GM21528 (cell line): ENCODE measurements at regions not wholly inside any gene's neighbourhood (a gene's known extent, or its start where the extent isn't known, plus 50 kb on each side); places are given as distances from the start of the nearest gene placed in this dataset.
A peak's percentile ranks its signal among the peaks of the same experiment; 100 is the strongest.
"Not testable (repeated sequence)": the region's sequence is repeated elsewhere in the genome, so short reads cannot be mapped to it uniquely, and the experiment has no call there.

Experiments
- ATAC-seq: cut with Tn5 transposase; IDR thresholded peaks from one replicate; pipeline ENCODE4 v1.9.1; 2021; ENCODE audit warnings: mild to moderate bottlenecking, moderate library complexity; ENCODE audit not compliant: unreplicated experiment, low FRiP score

- not testable (repeated sequence) for ATAC-seq
Observed at GRCh38 chr4:74505355-74505978, 60.5 kb downstream of the AREG start.

DNA sequence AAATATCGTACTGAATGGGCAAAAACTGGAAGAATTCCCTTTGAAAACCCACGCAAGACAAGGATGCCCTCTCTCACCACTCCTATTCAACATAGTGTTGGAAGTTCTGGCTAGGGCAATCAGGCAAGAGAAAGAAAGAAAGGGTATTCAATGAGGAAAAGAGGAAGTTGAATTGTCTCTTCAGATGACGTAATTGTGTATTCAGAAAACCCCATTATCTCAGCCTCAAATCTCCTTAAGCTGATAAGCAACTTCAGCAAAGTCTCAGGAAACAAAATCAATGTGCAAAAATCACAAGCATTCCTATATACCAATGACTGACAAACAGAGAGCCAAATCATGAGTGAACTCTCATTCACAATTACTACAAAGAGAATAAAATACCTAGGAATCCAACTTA lies 64.4 kb downstream of the AREG start:
- ATAC-seq = not testable (repeated sequence)

- no peak for ATAC-seq
Observed at GRCh38 chr4:74516303-74516702, 71.4 kb downstream of the AREG start.

GRCh38 chr4:74517996-74518395 lies 73.1 kb downstream of the AREG start:
- no peak for ATAC-seq

DNA sequence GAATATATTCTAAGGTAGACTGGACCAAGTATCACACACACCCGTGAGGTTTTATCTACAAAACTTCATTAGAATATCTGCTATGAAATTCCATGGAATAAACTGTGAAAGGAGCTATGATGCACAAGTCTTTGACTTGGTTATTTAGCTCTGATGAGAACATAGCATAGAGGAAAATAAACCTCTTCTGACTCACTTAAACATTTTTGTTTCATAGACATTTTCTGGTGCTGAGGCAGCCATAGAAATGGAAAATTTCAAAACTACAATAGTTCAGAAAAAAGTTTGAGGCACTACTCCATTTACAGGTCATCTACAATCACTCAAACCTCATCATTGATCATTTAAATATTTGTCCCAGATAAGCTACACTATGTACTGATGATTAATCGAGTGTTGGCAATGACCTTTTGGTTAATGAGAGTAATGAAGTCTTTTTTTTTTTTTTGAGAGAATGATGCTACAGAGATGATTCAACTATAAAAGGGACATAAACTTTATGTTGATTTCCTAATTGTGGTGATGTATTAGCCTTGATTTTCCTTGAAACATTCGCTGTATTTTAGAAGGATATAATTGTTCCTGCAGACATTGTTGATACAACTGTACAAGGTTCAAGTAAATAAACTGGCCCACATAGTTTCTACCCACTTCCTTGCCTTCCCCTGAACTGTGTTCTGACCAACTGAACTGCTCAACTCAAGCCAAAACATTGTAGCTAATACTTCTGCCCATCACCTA lies 77.5 kb downstream of the AREG start:
- ATAC-seq = no peak

DNA sequence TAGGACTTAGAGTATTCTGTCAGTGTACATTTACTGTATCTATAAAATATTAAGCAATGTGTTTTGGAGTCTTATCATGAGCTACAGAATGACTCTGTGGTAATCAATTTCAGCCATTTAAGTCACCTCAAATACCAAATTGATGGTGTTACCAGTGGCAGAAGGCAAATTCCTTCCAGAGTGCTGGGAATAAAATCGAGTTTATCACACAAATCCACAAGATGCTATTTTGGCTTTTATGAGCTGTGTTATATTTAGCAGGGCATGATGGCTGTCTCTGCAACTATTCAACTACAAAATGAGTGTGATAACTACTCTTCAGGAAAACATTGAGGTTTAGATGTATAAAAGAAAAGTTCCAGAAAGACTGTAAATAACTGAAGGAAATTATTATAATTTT lies 78.2 kb downstream of the AREG start:
- no peak for ATAC-seq

DNA sequence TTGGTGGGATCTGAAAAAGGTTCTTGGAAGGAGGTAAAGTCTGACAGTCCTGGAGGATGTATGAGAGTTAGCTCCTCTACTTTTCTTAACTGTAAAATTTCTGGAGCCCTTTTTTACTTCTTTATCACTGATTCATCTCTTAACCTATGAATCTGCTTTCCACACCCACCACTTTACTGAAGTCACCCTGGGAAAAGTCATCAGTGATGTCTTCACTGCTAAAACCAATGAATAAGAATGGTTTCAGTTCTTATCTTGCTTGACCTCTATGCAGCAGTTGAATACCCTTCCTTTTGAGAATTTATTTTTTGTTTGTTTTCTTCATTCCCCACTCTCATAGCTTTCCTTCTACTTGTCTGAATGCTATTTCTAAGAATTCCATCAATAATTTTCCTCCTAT lies 80.0 kb downstream of the AREG start:
- no peak for ATAC-seq

- no peak for ATAC-seq
Observed at GRCh38 chr4:74527049-74527448, 82.1 kb downstream of the AREG start.

- no peak for ATAC-seq
Observed at GRCh38 chr4:74528178-74528577, 83.2 kb downstream of the AREG start.

GRCh38 chr4:74529284-74530041 lies 84.5 kb downstream of the AREG start:
- no peak for ATAC-seq

GRCh38 chr4:74531963-74532794 lies 87.2 kb downstream of the AREG start:
- ATAC-seq = peak; percentile 84

- ATAC-seq = no peak
Observed at GRCh38 chr4:74534121-74534520, 89.2 kb downstream of the AREG start.

- no peak for ATAC-seq
Observed at GRCh38 chr4:74534936-74535335, 90.0 kb downstream of the AREG start.

- no peak for ATAC-seq
Observed at GRCh38 chr4:74535512-74535911, 90.6 kb downstream of the AREG start.

DNA sequence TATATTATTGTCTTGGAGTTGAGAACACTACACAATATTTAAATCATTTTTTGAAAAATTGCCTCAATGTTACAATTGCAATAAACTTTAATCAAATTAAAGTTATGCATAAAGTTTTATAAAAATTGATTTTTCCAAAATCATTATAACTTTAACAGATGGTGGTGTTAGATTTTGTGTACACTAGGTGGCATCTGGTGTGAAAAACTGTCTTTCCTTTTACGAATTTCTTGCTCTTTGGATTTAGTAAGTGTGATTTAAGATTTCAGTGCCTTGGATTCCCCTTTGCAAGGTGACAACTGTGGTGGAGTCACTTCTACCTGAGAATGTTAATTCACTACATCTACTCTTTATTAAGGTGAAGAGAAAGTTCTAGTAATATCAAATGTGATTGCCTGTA lies 91.6 kb downstream of the AREG start:
- no peak for ATAC-seq

DNA sequence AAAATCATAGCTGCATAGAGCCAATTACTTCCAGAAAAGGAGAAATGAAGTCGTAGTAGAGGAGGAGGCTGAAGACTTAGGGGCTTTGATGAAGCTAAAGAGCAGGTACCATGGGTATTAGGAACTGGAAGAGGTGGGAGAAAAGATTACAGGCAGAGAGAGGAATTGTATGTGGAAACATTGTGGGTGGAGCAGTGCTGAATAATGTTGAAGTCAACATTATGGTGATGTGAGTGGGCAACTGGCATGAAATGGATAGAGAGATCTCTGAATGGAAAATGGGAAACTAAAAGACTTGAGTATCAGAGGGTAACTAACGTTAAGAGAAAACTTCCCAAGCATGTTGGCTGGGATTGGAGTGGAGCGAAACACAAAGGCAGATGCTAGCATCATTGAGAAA lies 92.5 kb downstream of the AREG start:
- ATAC-seq = no peak

- no peak for ATAC-seq
Observed at GRCh38 chr4:74539044-74539790, 94.3 kb downstream of the AREG start.

GRCh38 chr4:74540193-74540592 lies 95.3 kb downstream of the AREG start:
- no peak for ATAC-seq

- no peak for ATAC-seq
Observed at GRCh38 chr4:74541667-74542066, 96.7 kb downstream of the AREG start.

DNA sequence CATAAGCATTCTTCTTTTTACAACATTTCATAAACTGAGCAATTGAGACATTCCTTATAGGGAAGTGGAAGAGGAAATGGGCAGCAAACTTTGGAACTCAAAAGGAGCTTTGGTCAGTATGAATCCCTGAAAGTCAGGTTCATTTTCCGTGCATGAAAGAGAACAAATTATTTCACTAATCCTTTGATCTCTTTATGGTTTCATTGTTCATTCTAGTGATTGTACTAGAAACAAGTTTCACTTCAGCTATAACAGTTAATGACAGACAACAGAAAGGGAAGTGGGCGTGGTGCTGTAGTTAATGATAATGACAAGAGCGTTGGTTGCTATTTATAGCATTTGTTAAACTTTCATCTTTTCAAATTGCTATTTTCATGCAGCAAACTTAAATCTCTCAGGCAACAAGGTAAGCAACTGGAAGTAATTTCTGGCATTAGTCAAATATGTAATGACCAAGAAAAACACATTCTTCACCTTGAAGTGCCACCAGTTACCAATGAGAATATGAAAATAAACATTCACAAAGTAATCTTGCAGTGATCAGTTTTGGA lies 98.4 kb downstream of the AREG start:
- ATAC-seq = peak; percentile 88
